GM23338 (cell line): ENCODE measurements at regions not wholly inside any gene's neighbourhood (a gene's known extent, or its start where the extent isn't known, plus 50 kb on each side); places are given as distances from the start of the nearest gene placed in this dataset.

ENCODE experiments used
- ATAC-seq: fragments of 200-7000 bp; cut with Tn5 transposase; 3 replicates; pipeline ENCODE4 v1.9.1; 2020
- DNase-seq: peaks from one replicate; pipeline ENCODE4 v3.0.0-alpha.2; 2015; ENCODE audit warnings: low spot score
- H2AFZ ChIP-seq: fragments of 200-600 bp; sonication (generic); 2 replicates; pipeline ENCODE4 v1.8.0; 2016; ENCODE audit warnings: antibody characterized with exemption, mild to moderate bottlenecking, moderate library complexity
- H3F3A ChIP-seq: fragments of 200-600 bp; sonication (generic); replicated peaks from 2 replicates; pipeline ENCODE4 v1.8.0; 2017; ENCODE audit warnings: antibody characterized with exemption, mixed run types, low read depth
- H3K27ac ChIP-seq: fragments of 200-600 bp; sonication (generic); 2 replicates; pipeline ENCODE4 v1.6.1; 2016; ENCODE audit warnings: low read depth
- H3K27me3 ChIP-seq: fragments of 200-600 bp; sonication (generic); 2 replicates; pipeline ENCODE4 v1.8.0; 2016; ENCODE audit warnings: mild to moderate bottlenecking, mixed run types, moderate library complexity; ENCODE audit not compliant: insufficient read depth
- H3K36me3 ChIP-seq: fragments of 200-600 bp; sonication (generic); 2 replicates; pipeline ENCODE4 v1.8.0; 2016; ENCODE audit warnings: mild to moderate bottlenecking; ENCODE audit not compliant: insufficient read depth
- H3K4me1 ChIP-seq: fragments of 200-600 bp; sonication (generic); 2 replicates; pipeline ENCODE4 v1.8.0; 2016; ENCODE audit warnings: mild to moderate bottlenecking, moderate library complexity; ENCODE audit not compliant: insufficient read depth
- H3K4me2 ChIP-seq: fragments of 200-600 bp; sonication (generic); 2 replicates; pipeline ENCODE4 v1.7.1; 2017; ENCODE audit warnings: mixed run types
- H3K4me3 ChIP-seq: fragments of 200-600 bp; sonication (generic); 2 replicates; pipeline ENCODE4 v1.6.1; 2016; ENCODE audit warnings: mixed run types
- H3K79me2 ChIP-seq: fragments of 200-600 bp; sonication (generic); replicated peaks from 2 replicates; pipeline ENCODE4 v1.8.0; 2017; ENCODE audit warnings: mild to moderate bottlenecking; ENCODE audit not compliant: insufficient read depth
- H3K9me2 ChIP-seq: fragments of 200-600 bp; sonication (generic); 2 replicates; pipeline ENCODE4 v1.8.0; 2017; ENCODE audit not compliant: insufficient read depth
- H4K20me1 ChIP-seq: fragments of 200-600 bp; sonication (generic); replicated peaks from 2 replicates; pipeline ENCODE4 v1.8.0; 2017; ENCODE audit warnings: mild to moderate bottlenecking; ENCODE audit not compliant: insufficient read depth
- H3K27ac Mint-ChIP-seq: 2 replicates; pipeline ENCODE4 v1.8.0; 2020; ENCODE audit warnings: inconsistent platforms, mild to moderate bottlenecking, moderate library complexity, mixed read lengths
- H3K27me3 Mint-ChIP-seq: 3 replicates; pipeline ENCODE4 v1.8.0; 2022; ENCODE audit warnings: low read depth, mild to moderate bottlenecking, moderate library complexity, mixed read lengths, inconsistent platforms; ENCODE audit not compliant: insufficient read depth, poor library complexity
- H3K36me3 Mint-ChIP-seq: 3 replicates; pipeline ENCODE4 v1.8.0; 2021; ENCODE audit warnings: low read depth, mild to moderate bottlenecking, inconsistent platforms, moderate library complexity, mixed read lengths
- H3K4me1 Mint-ChIP-seq: 3 replicates; pipeline ENCODE4 v1.8.0; 2020; ENCODE audit warnings: mild to moderate bottlenecking, inconsistent platforms, mixed read lengths
- H3K4me3 Mint-ChIP-seq: 3 replicates; pipeline ENCODE4 v1.8.0; 2021; ENCODE audit warnings: moderate library complexity, mild to moderate bottlenecking, inconsistent platforms, mixed read lengths
- H3K9me3 Mint-ChIP-seq: 3 replicates; pipeline ENCODE4 v1.8.0; 2020; ENCODE audit warnings: moderate library complexity, mild to moderate bottlenecking, inconsistent platforms, mixed read lengths
- CTCF ChIP-seq, 2 experiments: fragments of 200-600 bp in 1 of 2; sonication (generic) in 1 of 2; conservative IDR thresholded peaks; 2 replicates each; pipeline versions ENCODE4 v1.5.1 to v1.6.1; 2016 to 2017; ENCODE audit warnings: antibody characterized with exemption in 2 of 2, low read depth in 2 of 2, mild to moderate bottlenecking in 2 of 2, moderate library complexity in 1 of 2
- ETS1 ChIP-seq: IDR thresholded peaks from 2 replicates; pipeline ENCODE4 v1.6.1; 2016; ENCODE audit warnings: antibody characterized with exemption
- EZH2phosphoT487 ChIP-seq: fragments of 200-600 bp; sonication (generic); IDR thresholded peaks from one replicate; pipeline ENCODE4 v1.8.1; 2018; ENCODE audit warnings: antibody characterized with exemption; ENCODE audit not compliant: unreplicated experiment
- JUNB ChIP-seq: IDR thresholded peaks from one replicate; pipeline ENCODE4 v1.6.1; 2016; ENCODE audit warnings: antibody characterized with exemption; ENCODE audit not compliant: unreplicated experiment
- NANOG ChIP-seq: IDR thresholded peaks from 2 replicates; pipeline ENCODE4 v1.6.1; 2016; ENCODE audit warnings: antibody characterized with exemption, borderline replicate concordance
- POLR2AphosphoS5 ChIP-seq: IDR thresholded peaks from 2 replicates; pipeline ENCODE4 v1.6.1; 2016; ENCODE audit warnings: antibody characterized with exemption, low read depth
- REST ChIP-seq: IDR thresholded peaks from one replicate; pipeline ENCODE4 v1.6.1; 2018; ENCODE audit warnings: antibody characterized with exemption; ENCODE audit not compliant: unreplicated experiment
- STAT1 ChIP-seq: IDR thresholded peaks from one replicate; pipeline ENCODE4 v1.6.1; 2016; ENCODE audit warnings: antibody characterized with exemption; ENCODE audit not compliant: unreplicated experiment
- ZNF114 ChIP-seq: fragments of 250-450 bp; sonication (Bioruptor Pico); IDR thresholded peaks from 2 replicates; pipeline ENCODE4 v1.5.0; 2020; ENCODE audit warnings: mild to moderate bottlenecking, moderate library complexity

GRCh38 chr4:132824761-132825160 lies 324.3 kb upstream of the PCDH10 start:
- no peaks in the 10 kb centered on the region for H3K4me1 ChIP-seq
- no peak for ATAC-seq
- Mint-ChIP-seq H3K4me1 (no peaks in the 10 kb centered on the region), H3K36me3 (no peaks in the 10 kb centered on the region), H3K27ac (peak overlapping the region; percentile 36; the same call in 1 of the 2 replicates), H3K4me3 (no peak overlapping the region), H3K27me3 (no peaks in the 10 kb centered on the region), H3K9me3 (no peaks in the 10 kb centered on the region)
- H3F3A ChIP-seq: no peaks in the 10 kb centered on the region
- no peaks in the 10 kb centered on the region for H3K9me2 ChIP-seq
- H4K20me1 ChIP-seq: no peaks in the 10 kb centered on the region
- no peak overlapping the region for H3K27ac ChIP-seq
- no peak for DNase-seq
- no peaks in the 10 kb centered on the region for H3K79me2 ChIP-seq
- no peak overlapping the region for H3K4me2 ChIP-seq
- no peak for TF ChIP-seq STAT1
- no peak overlapping the region for H3K4me3 ChIP-seq
- peak overlapping the region; percentile 38; the same call in 1 of the 2 replicates for H2AFZ ChIP-seq
- no peaks in the 10 kb centered on the region for H3K36me3 ChIP-seq
- no peaks in the 10 kb centered on the region for H3K27me3 ChIP-seq

GRCh38 chr4:132827522-132827921 lies 321.6 kb upstream of the PCDH10 start:
- Histone ChIP-seq H3K4me3 (no peak overlapping the region), H3K27me3 (no peaks in the 10 kb centered on the region), H2AFZ (peak overlapping the region; percentile 52; the same call in 1 of the 2 replicates), H3K79me2 (no peaks in the 10 kb centered on the region), H3K27ac (no peak overlapping the region), H3K36me3 (no peaks in the 10 kb centered on the region), H3K4me1 (0 out of 2 replicates have a peak, but pooled peaks cover 7% of the 10 kb centered on the region), H3F3A (no peaks in the 10 kb centered on the region), H3K4me2 (no peak overlapping the region), H3K9me2 (no peaks in the 10 kb centered on the region), H4K20me1 (no peaks in the 10 kb centered on the region)
- H3K27ac Mint-ChIP-seq: no peak overlapping the region
- H3K27me3 Mint-ChIP-seq: no peaks in the 10 kb centered on the region
- ATAC-seq (no peak), DNase-seq (no peak)
- no peaks in the 10 kb centered on the region for H3K36me3 Mint-ChIP-seq
- H3K9me3 Mint-ChIP-seq: no peaks in the 10 kb centered on the region
- TF ChIP-seq JUNB: no peak
- no peak for TF ChIP-seq EZH2phosphoT487
- TF ChIP-seq REST: no peak
- no peak for TF ChIP-seq POLR2AphosphoS5
- TF ChIP-seq NANOG: no peak
- TF ChIP-seq ETS1: no peak
- no peak for TF ChIP-seq ZNF114 (CRISPR knock-in tag)
- no peak for TF ChIP-seq CTCF (conservative IDR thresholded peaks at IDR 0.05; ENCODE audit: low read depth in 2 of 2)
- peaks cover 5% of the 10 kb centered on the region; the same call in 2 of the 3 replicates for H3K4me1 Mint-ChIP-seq
- no peak overlapping the region for H3K4me3 Mint-ChIP-seq
